RPMI7951 (cell line): ENCODE measurements at regions not wholly inside any gene's neighbourhood (a gene's known extent, or its start where the extent isn't known, plus 50 kb on each side); places are given as distances from the start of the nearest gene placed in this dataset.

Experiments used
- DNase-seq: peaks from one replicate; pipeline ENCODE4 v3.0.0-alpha.2; 2012; ENCODE audit warnings: low read depth

DNA sequence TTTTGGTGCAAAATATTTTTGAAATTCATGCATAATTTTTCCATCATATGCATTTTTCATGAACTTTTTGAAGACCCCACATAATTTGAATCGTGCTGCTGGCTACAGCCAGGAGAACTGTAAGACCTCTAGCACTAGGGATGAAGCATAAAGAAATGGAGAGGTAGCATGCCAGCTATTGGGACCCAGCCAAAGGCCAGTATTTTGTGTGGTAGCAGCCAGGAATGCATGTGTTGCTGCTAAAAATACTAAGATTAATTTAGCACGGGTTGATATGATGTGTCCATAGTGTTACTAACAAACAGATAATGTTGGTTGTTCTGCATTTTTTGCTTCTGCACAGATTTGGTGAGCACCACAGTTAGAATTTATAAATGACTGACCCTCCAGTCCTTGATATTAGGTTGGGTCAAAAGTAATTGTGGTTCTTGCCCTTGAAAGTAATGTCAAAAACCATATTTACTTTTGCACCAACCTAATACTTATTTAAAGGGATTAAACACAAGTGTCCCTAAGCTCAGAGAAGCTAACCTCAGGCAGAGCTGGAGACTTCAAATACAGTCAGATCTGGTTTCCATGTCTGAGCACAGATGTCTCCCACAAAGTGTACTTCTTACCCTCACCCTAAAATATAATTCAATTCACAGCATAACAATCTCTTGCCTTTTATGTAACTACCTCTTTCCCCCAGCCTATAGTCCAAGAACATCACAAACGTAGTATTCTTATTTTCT lies 54.1 kb upstream of the NPSR1 start:
- DNase-seq = no peak
